H9 (cell line): ENCODE measurements at regions not wholly inside any gene's neighbourhood (a gene's known extent, or its start where the extent isn't known, plus 50 kb on each side); places are given as distances from the start of the nearest gene placed in this dataset.

Experiments used
- DNase-seq: peaks from one replicate; pipeline ENCODE4 v3.0.0-alpha.2; 2017
- H2AFZ ChIP-seq: one replicate; pipeline ENCODE4 v1.6.1; 2013; ENCODE audit warnings: mild to moderate bottlenecking, low read length, control low read depth, moderate library complexity
- H2AK5ac ChIP-seq: 2 replicates; pipeline ENCODE4 v1.6.1; 2013; ENCODE audit warnings: low read length, control low read depth, mixed read lengths; ENCODE audit not compliant: insufficient read length
- H2BK120ac ChIP-seq: one replicate; pipeline ENCODE4 v1.6.1; 2013; ENCODE audit warnings: low read depth, mild to moderate bottlenecking, low read length, control low read depth, inconsistent platforms; ENCODE audit not compliant: poor library complexity, severe bottlenecking
- H2BK12ac ChIP-seq: 2 replicates; pipeline ENCODE4 v1.6.1; 2013; ENCODE audit warnings: low read length, control low read depth, mixed read lengths, low read depth; ENCODE audit not compliant: insufficient read length
- H2BK15ac ChIP-seq: 2 replicates; pipeline ENCODE4 v1.6.1; 2013; ENCODE audit warnings: low read depth, low read length, control low read depth
- H2BK20ac ChIP-seq: one replicate; pipeline ENCODE4 v1.6.1; 2013; ENCODE audit warnings: low read depth, mild to moderate bottlenecking, low read length, control low read depth, inconsistent platforms; ENCODE audit not compliant: poor library complexity, severe bottlenecking
- H2BK5ac ChIP-seq: 2 replicates; pipeline ENCODE4 v1.6.1; 2013; ENCODE audit warnings: low read length, control low read depth, mixed read lengths; ENCODE audit not compliant: insufficient read length
- H3K14ac ChIP-seq: 2 replicates; pipeline ENCODE4 v1.6.1; 2013; ENCODE audit warnings: low read length, control low read depth; ENCODE audit not compliant: insufficient read depth
- H3K18ac ChIP-seq: 2 replicates; pipeline ENCODE4 v1.6.1; 2013; ENCODE audit warnings: low read depth, mild to moderate bottlenecking, mixed read lengths, low read length, control low read depth; ENCODE audit not compliant: insufficient read length
- H3K23ac ChIP-seq: 2 replicates; pipeline ENCODE4 v1.6.1; 2013; ENCODE audit warnings: low read length, control low read depth, mixed read lengths, low read depth; ENCODE audit not compliant: insufficient read length
- H3K23me2 ChIP-seq: 2 replicates; pipeline ENCODE4 v1.6.1; 2013; ENCODE audit warnings: low read depth, mild to moderate bottlenecking, mixed read lengths, low read length, control low read depth; ENCODE audit not compliant: insufficient read length, poor library complexity, severe bottlenecking
- H3K27ac ChIP-seq: 2 replicates; pipeline ENCODE4 v1.5.1; 2013; ENCODE audit warnings: low read length, control low read depth, mixed read lengths, low read depth; ENCODE audit not compliant: insufficient read length
- H3K27me3 ChIP-seq: 2 replicates; pipeline ENCODE4 v1.6.1; 2013; ENCODE audit warnings: low read length, control low read depth, inconsistent platforms; ENCODE audit not compliant: insufficient read depth
- H3K4ac ChIP-seq: 2 replicates; pipeline ENCODE4 v1.6.1; 2013; ENCODE audit warnings: low read depth, mild to moderate bottlenecking, control low read depth, inconsistent platforms, low read length, moderate library complexity
- H3K4me1 ChIP-seq: 2 replicates; pipeline ENCODE4 v1.6.1; 2013; ENCODE audit warnings: low read length, control low read depth, inconsistent platforms; ENCODE audit not compliant: insufficient read depth
- H3K4me2 ChIP-seq: 2 replicates; pipeline ENCODE4 v1.6.1; 2013; ENCODE audit warnings: low read length, control low read depth, mixed read lengths; ENCODE audit not compliant: insufficient read length, insufficient read depth
- H3K56ac ChIP-seq: 2 replicates; pipeline ENCODE4 v1.6.1; 2013; ENCODE audit warnings: low read depth, mild to moderate bottlenecking, mixed read lengths, low read length, control low read depth; ENCODE audit not compliant: insufficient read length
- H3K79me1 ChIP-seq: 2 replicates; pipeline ENCODE4 v1.6.1; 2013; ENCODE audit warnings: low read depth, mild to moderate bottlenecking, moderate library complexity, low read length, control low read depth, inconsistent platforms; ENCODE audit not compliant: insufficient read depth, poor library complexity, severe bottlenecking
- H3K79me2 ChIP-seq: 2 replicates; pipeline ENCODE4 v1.6.1; 2013; ENCODE audit warnings: low read length, control low read depth, inconsistent platforms; ENCODE audit not compliant: insufficient read depth
- H3K9ac ChIP-seq: 2 replicates; pipeline ENCODE4 v1.6.1; 2013; ENCODE audit warnings: low read length, control low read depth, mixed read lengths; ENCODE audit not compliant: insufficient read length; ENCODE audit errors: extremely low read depth
- H3K9me3 ChIP-seq: one replicate; pipeline ENCODE4 v1.6.1; 2013; ENCODE audit warnings: low read depth, low read length, inconsistent platforms; ENCODE audit not compliant: control insufficient read depth
- H3T11ph ChIP-seq: one replicate; pipeline ENCODE4 v1.6.1; 2013; ENCODE audit warnings: mild to moderate bottlenecking, low read length, control low read depth, inconsistent platforms
- H4K20me1 ChIP-seq: one replicate; pipeline ENCODE4 v1.6.1; 2013; ENCODE audit not compliant: control insufficient read depth, insufficient read length, insufficient read depth
- H4K5ac ChIP-seq: 2 replicates; pipeline ENCODE4 v1.6.1; 2013; ENCODE audit warnings: low read depth, mild to moderate bottlenecking, mixed read lengths, low read length, control low read depth; ENCODE audit not compliant: insufficient read length
- H4K8ac ChIP-seq: replicated peaks from 2 replicates; pipeline ENCODE4 v1.6.1; 2013; ENCODE audit warnings: low read length, control low read depth, mixed read lengths, low read depth; ENCODE audit not compliant: insufficient read length
- H4K91ac ChIP-seq: 2 replicates; pipeline ENCODE4 v1.6.1; 2013; ENCODE audit warnings: low read depth, mild to moderate bottlenecking, moderate library complexity, mixed read lengths, low read length, control low read depth; ENCODE audit not compliant: insufficient read length
- H3K27ac Mint-ChIP-seq, 3 experiments: 2 replicates in 2 of 3; 3 replicates in 1 of 3; pipeline ENCODE4 v1.8.0; 2020 to 2021; ENCODE audit warnings: mixed read lengths in 3 of 3, mild to moderate bottlenecking in 1 of 3, moderate library complexity in 1 of 3
- H3K27me3 Mint-ChIP-seq: 2 replicates; pipeline ENCODE4 v1.8.0; 2021; ENCODE audit warnings: low read depth, mild to moderate bottlenecking, moderate library complexity, mixed read lengths
- H3K36me3 Mint-ChIP-seq, 3 experiments: 2 replicates in 2 of 3; 3 replicates in 1 of 3; pipeline ENCODE4 v1.8.0; 2020 to 2021; ENCODE audit warnings: low read depth in 3 of 3, mixed read lengths in 3 of 3; ENCODE audit not compliant: insufficient read depth in 1 of 3
- H3K4me1 Mint-ChIP-seq, 2 experiments: 2 replicates each; pipeline ENCODE4 v1.8.0; 2020; ENCODE audit warnings: mixed read lengths in 2 of 2
- H3K4me3 Mint-ChIP-seq, 2 experiments: 2 replicates in 1 of 2; 3 replicates in 1 of 2; pipeline ENCODE4 v1.8.0; 2020 to 2021; ENCODE audit warnings: mild to moderate bottlenecking in 2 of 2, mixed read lengths in 2 of 2, moderate library complexity in 1 of 2
- H3K9me3 Mint-ChIP-seq, 2 experiments: 2 replicates in 1 of 2; 3 replicates in 1 of 2; pipeline ENCODE4 v1.8.0; 2020; ENCODE audit warnings: mild to moderate bottlenecking in 2 of 2, mixed read lengths in 2 of 2, moderate library complexity in 1 of 2
- WGBS: extraction: QIAGEN DNeasy Blood & Tissue Kit; methylation state at CpG from one replicate; pipeline ENCODE4 v1.1.7; 2013; ENCODE audit warnings: missing lambda C conversion rate, low lambda C conversion rate, mixed read lengths; ENCODE audit not compliant: insufficient read length; ENCODE audit errors: extremely low coverage; 5-methylcytosine and 5-hydroxymethylcytosine counted together
- TF ChIP-seq, protein P1 (sequence below): fragments of 200-600 bp; sonication (generic); conservative IDR thresholded peaks from 3 replicates; pipeline ENCODE4 v1.8.0; 2021; ENCODE audit warnings: antibody characterized with exemption, mild to moderate bottlenecking

- peak overlapping the region in 1 of 3 experiments; percentile 43; a peak in 2 of 7 replicates for H3K27ac Mint-ChIP-seq
- Histone ChIP-seq H3K4me2 (peak overlapping the region; percentile 91), H4K91ac (no peak overlapping the region), H3K56ac (no peak overlapping the region), H2BK12ac (no peak overlapping the region), H3K4me1 (0 out of 2 replicates have a peak, but pooled peaks cover 3% of the 10 kb centered on the region), H3K23me2 (peaks cover 4% of the 10 kb centered on the region), H2BK5ac (no peak overlapping the region), H4K5ac (no peak overlapping the region), H3K79me2 (no peaks in the 10 kb centered on the region), H3K79me1 (no peaks in the 10 kb centered on the region), H2AFZ (peak overlapping the region; percentile 66), H2BK120ac (no peak overlapping the region), H3K4ac (no peak overlapping the region), H2BK15ac (no peak overlapping the region), H3K27me3 (no peaks in the 10 kb centered on the region), H3K14ac (no peak overlapping the region), H4K8ac (no peak overlapping the region), H4K20me1 (no peaks in the 10 kb centered on the region), H3K9me3 (no peaks in the 10 kb centered on the region), H2BK20ac (no peak overlapping the region), H3K18ac (no peak overlapping the region), H3K27ac (no peak overlapping the region), H2AK5ac (no peak overlapping the region), H3T11ph (no peak overlapping the region), H3K23ac (no peak overlapping the region), H3K9ac (no peak overlapping the region)
- H3K4me1 Mint-ChIP-seq: peaks cover 25 to 29% of the 10 kb centered on the region in 2 experiments
- peaks cover 16 to 18% of the 10 kb centered on the region in 2 experiments for H3K9me3 Mint-ChIP-seq
- H3K4me3 Mint-ChIP-seq: peak overlapping the region; percentile 46 to 61
- peak; percentile 46 for DNase-seq
- TF ChIP-seq, protein P1, sequence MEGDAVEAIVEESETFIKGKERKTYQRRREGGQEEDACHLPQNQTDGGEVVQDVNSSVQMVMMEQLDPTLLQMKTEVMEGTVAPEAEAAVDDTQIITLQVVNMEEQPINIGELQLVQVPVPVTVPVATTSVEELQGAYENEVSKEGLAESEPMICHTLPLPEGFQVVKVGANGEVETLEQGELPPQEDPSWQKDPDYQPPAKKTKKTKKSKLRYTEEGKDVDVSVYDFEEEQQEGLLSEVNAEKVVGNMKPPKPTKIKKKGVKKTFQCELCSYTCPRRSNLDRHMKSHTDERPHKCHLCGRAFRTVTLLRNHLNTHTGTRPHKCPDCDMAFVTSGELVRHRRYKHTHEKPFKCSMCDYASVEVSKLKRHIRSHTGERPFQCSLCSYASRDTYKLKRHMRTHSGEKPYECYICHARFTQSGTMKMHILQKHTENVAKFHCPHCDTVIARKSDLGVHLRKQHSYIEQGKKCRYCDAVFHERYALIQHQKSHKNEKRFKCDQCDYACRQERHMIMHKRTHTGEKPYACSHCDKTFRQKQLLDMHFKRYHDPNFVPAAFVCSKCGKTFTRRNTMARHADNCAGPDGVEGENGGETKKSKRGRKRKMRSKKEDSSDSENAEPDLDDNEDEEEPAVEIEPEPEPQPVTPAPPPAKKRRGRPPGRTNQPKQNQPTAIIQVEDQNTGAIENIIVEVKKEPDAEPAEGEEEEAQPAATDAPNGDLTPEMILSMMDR: 0 out of 3 replicates have a peak, but pooled peaks have one; percentile 16
- H3K27me3 Mint-ChIP-seq: peaks cover 2% of the 10 kb centered on the region; the same call in 1 of the 2 replicates
- peaks cover 4 to 19% (median 8%) of the 10 kb centered on the region in 3 experiments; a peak in 6 of 7 replicates for H3K36me3 Mint-ChIP-seq
- no CpG with 5 or more reads among the region's 17 CpGs for WGBS
Measured at GRCh38 chr4:138851391-138852335, 163.9 kb upstream of the NOCT start.
